BJ (cell line): ENCODE measurements at regions not wholly inside any gene's neighbourhood (a gene's known extent, or its start where the extent isn't known, plus 50 kb on each side); places are given as distances from the start of the nearest gene placed in this dataset.

Source experiments
- CTCF ChIA-PET: fragments of 350-600 bp; formaldehyde crosslinking; extraction: SDS; loops from one replicate; lab custom pipeline; 2021; ENCODE audit warnings: antibody characterized with exemption, inconsistent platforms; lab: Yijun Ruan, JAX
- POLR2A ChIA-PET: fragments of 300-600 bp; sonication (Branson Sonifier 250); formaldehyde crosslinking; extraction: SDS; loops from one replicate; lab custom pipeline; 2021; ENCODE audit warnings: antibody characterized with exemption; lab: Charles Lee
- DNase-seq: peaks from one replicate; pipeline ENCODE4 v3.0.0-alpha.2; 2011; ENCODE audit warnings: low read depth
- H3K27me3 ChIP-seq: 2 replicates; pipeline ENCODE4 v1.6.0; 2011; ENCODE audit warnings: low read length; ENCODE audit not compliant: control insufficient read depth, insufficient read depth
- H3K36me3 ChIP-seq: 2 replicates; pipeline ENCODE4 v1.5.1; 2011; ENCODE audit warnings: low read length; ENCODE audit not compliant: control insufficient read depth, insufficient read depth
- H3K4me3 ChIP-seq: 2 replicates; pipeline ENCODE4 v1.5.1; 2011; ENCODE audit warnings: low read depth, mild to moderate bottlenecking, control low read depth, low read length
- TF ChIP-seq, protein P1 (sequence below): IDR thresholded peaks from 2 replicates; pipeline ENCODE4 v1.5.1; 2011; ENCODE audit warnings: low read depth, mild to moderate bottlenecking, control low read depth, inconsistent platforms, low read length, moderate library complexity; ENCODE audit not compliant: insufficient read depth

GRCh38 chr3:160157321-160157720 lies 67.9 kb upstream of the C3orf80 start:
- no peak for DNase-seq
- TF ChIP-seq, protein P1, sequence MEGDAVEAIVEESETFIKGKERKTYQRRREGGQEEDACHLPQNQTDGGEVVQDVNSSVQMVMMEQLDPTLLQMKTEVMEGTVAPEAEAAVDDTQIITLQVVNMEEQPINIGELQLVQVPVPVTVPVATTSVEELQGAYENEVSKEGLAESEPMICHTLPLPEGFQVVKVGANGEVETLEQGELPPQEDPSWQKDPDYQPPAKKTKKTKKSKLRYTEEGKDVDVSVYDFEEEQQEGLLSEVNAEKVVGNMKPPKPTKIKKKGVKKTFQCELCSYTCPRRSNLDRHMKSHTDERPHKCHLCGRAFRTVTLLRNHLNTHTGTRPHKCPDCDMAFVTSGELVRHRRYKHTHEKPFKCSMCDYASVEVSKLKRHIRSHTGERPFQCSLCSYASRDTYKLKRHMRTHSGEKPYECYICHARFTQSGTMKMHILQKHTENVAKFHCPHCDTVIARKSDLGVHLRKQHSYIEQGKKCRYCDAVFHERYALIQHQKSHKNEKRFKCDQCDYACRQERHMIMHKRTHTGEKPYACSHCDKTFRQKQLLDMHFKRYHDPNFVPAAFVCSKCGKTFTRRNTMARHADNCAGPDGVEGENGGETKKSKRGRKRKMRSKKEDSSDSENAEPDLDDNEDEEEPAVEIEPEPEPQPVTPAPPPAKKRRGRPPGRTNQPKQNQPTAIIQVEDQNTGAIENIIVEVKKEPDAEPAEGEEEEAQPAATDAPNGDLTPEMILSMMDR, result no peak
- Histone ChIP-seq H3K27me3 (no peaks in the 10 kb centered on the region), H3K4me3 (no peak overlapping the region), H3K36me3 (no peaks in the 10 kb centered on the region)
- ChIA-PET CTCF (no interaction called here), POLR2A (no interaction called here)

- ChIA-PET POLR2A (no interaction called here), CTCF (interaction anchor here (1.6 kb wide), 2 partner anchors 51 to 254 kb away, joined by 4 to 5 read pairs; no protein-coding TSS in a partner anchor)
- H3K4me3 ChIP-seq, result no peak overlapping the region
- TF ChIP-seq, protein P1, result no peak
- no peaks in the 10 kb centered on the region for H3K27me3 ChIP-seq
- no peak for DNase-seq
- no peaks in the 10 kb centered on the region for H3K36me3 ChIP-seq
These were observed 65.9 kb upstream of the C3orf80 start for GRCh38 chr3:160159341-160159740.

DNA sequence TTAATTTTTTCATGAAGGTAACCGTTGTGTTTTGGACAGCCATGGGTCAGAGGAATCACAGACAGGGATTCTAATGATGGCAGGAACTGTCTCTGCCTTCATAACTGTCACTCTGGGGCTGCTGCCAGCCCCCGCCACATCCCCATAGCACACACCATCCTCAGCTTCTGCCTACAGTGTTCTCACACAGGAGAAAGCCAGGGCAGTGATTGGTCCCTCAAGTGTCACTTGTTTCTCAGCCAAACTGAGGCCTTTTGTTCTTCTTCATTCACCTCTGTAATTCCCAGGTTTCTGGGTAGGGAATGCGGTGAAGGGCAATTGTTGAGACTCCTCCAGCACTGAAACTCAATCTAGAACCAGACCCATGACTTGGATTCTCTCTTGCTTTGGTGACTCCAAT lies 65.4 kb upstream of the C3orf80 start:
- ChIA-PET POLR2A (no interaction called here), CTCF (interaction anchor here (0.9 to 1.6 kb wide), 4 partner anchors 51 to 254 kb away, joined by 3 to 5 read pairs (median 4); no protein-coding TSS in a partner anchor)
- no peak for DNase-seq
- TF ChIP-seq, protein P1, result no peak
- H3K27me3 ChIP-seq, result no peaks in the 10 kb centered on the region
- no peaks in the 10 kb centered on the region for H3K36me3 ChIP-seq
- no peak overlapping the region for H3K4me3 ChIP-seq

DNA sequence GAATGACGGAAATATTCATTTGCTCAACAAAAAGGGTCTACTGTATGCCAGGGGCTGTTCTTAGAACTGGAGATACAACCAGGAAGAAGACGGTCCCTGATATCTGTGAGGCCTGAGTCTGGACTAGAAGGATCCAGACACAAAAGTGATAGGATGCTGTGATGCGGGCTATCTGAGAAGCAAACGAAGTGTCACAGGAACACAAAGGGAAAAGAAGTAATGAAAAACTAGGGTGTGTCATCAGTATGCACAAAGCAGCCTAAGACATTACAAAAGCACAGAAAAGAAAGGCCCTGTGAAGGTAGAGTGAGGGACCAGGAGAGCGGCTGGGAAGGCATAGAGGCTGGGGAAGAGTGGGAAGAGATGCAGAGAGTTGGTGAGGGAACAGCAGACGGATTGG lies 63.3 kb upstream of the C3orf80 start:
- Histone ChIP-seq H3K4me3 (no peak overlapping the region), H3K36me3 (no peaks in the 10 kb centered on the region), H3K27me3 (no peaks in the 10 kb centered on the region)
- POLR2A ChIA-PET, result no interaction called here
- CTCF ChIA-PET, result interaction anchor here (1.1 to 4.2 kb wide), 6 partner anchors 10 to 252 kb away, joined by 3 to 34 read pairs (median 8); no protein-coding TSS in a partner anchor
- TF ChIP-seq, protein P1, result no peak
- DNase-seq, result no peak

- POLR2A ChIA-PET, result no interaction called here
- no peak for DNase-seq
- H3K36me3 ChIP-seq, result no peaks in the 10 kb centered on the region
- H3K4me3 ChIP-seq, result no peak overlapping the region
- TF ChIP-seq, protein P1, result no peak
- CTCF ChIA-PET, result interaction anchor here (0.8 to 4.2 kb wide), 18 partner anchors 9 to 252 kb away, joined by 3 to 34 read pairs (median 4); no protein-coding TSS in a partner anchor
- H3K27me3 ChIP-seq, result no peaks in the 10 kb centered on the region
These were observed 62.8 kb upstream of the C3orf80 start for GRCh38 chr3:160162440-160162839.
